Panc1 (cell line): ENCODE measurements at regions not wholly inside any gene's neighbourhood (a gene's known extent, or its start where the extent isn't known, plus 50 kb on each side); places are given as distances from the start of the nearest gene placed in this dataset.
"Not testable (repeated sequence)": the region's sequence is repeated elsewhere in the genome, so short reads cannot be mapped to it uniquely, and the experiment has no call there.

Experiments
- ATAC-seq: fragments of 200-7000 bp; cut with Tn5 transposase; 2 replicates; pipeline ENCODE4 v1.9.1; 2020; ENCODE audit warnings: mild to moderate bottlenecking, moderate library complexity
- BruUV-seq: library from RNA; stranded (reverse); fragments of 400-500 nt; replicated peaks from 2 replicates; lab custom pipeline; 2021; lab: Mats Ljungman, UMichigan
- CTCF ChIA-PET: fragments of 300-600 bp; sonication (Branson Sonifier 250); formaldehyde crosslinking; loops from one replicate; lab custom pipeline; 2022; ENCODE audit warnings: antibody characterized with exemption; lab: Charles Lee
- POLR2A ChIA-PET: fragments of 300-600 bp; sonication (Branson Sonifier 250); formaldehyde crosslinking; loops from one replicate; lab custom pipeline; 2022; ENCODE audit warnings: antibody characterized with exemption; lab: Charles Lee
- DNase-seq: peaks from one replicate; pipeline ENCODE4 v3.0.0-alpha.2; 2010; ENCODE audit warnings: low read depth, low spot score
- H3K27ac ChIP-seq: 2 replicates; pipeline ENCODE4 v1.5.1; 2011; ENCODE audit warnings: mild to moderate bottlenecking, low read length, inconsistent platforms
- H3K27me3 ChIP-seq: fragments of 200-500 bp; sonication (Bioruptor generic); 2 replicates; pipeline ENCODE4 v1.6.0; 2014; ENCODE audit warnings: low read length, inconsistent platforms; ENCODE audit not compliant: control insufficient read depth, insufficient read depth
- H3K36me3 ChIP-seq: fragments of 200-500 bp; sonication (Bioruptor generic); 2 replicates; pipeline ENCODE4 v1.5.1; 2014; ENCODE audit warnings: inconsistent platforms, mild to moderate bottlenecking, low read length, moderate library complexity; ENCODE audit not compliant: control insufficient read depth, insufficient read depth
- H3K4me1 ChIP-seq: 2 replicates; pipeline ENCODE4 v1.5.1; 2011; ENCODE audit warnings: inconsistent platforms, mild to moderate bottlenecking, low read length, moderate library complexity; ENCODE audit not compliant: control insufficient read depth, insufficient read depth
- H3K4me3 ChIP-seq, 2 experiments: 2 replicates each; pipeline ENCODE4 v1.5.1; 2011 to 2012; ENCODE audit warnings: low read depth in 2 of 2, low read length in 2 of 2, mild to moderate bottlenecking in 2 of 2, inconsistent platforms in 1 of 2, moderate library complexity in 1 of 2
- H3K9me3 ChIP-seq: fragments of 200-500 bp; sonication (Bioruptor generic); 2 replicates; pipeline ENCODE4 v1.5.1; 2014; ENCODE audit warnings: low read depth, mild to moderate bottlenecking, inconsistent platforms, low read length, moderate library complexity; ENCODE audit not compliant: control insufficient read depth, insufficient read depth
- CTCF ChIP-seq: fragments of 450-650 bp; IDR thresholded peaks from 2 replicates; pipeline ENCODE4 v1.5.1; 2017; ENCODE audit warnings: mild to moderate bottlenecking
- POLR2AphosphoS5 ChIP-seq: IDR thresholded peaks from 2 replicates; pipeline ENCODE4 v1.6.1; 2012; ENCODE audit warnings: mild to moderate bottlenecking, low read depth, low read length, moderate library complexity
- REST ChIP-seq, 2 experiments: IDR thresholded peaks; 2 replicates each; pipeline ENCODE4 v1.6.1; 2011 to 2012; ENCODE audit warnings: low read depth in 2 of 2, control low read depth in 1 of 2, low read length in 1 of 2, mild to moderate bottlenecking in 1 of 2, moderate library complexity in 1 of 2; ENCODE audit not compliant: insufficient read depth in 1 of 2
- SIN3A ChIP-seq: IDR thresholded peaks from 2 replicates; pipeline ENCODE4 v1.6.1; 2012; ENCODE audit warnings: low read depth, mild to moderate bottlenecking, low read length, moderate library complexity, borderline replicate concordance; ENCODE audit not compliant: insufficient read depth
- TCF7L2 ChIP-seq: IDR thresholded peaks from 2 replicates; pipeline ENCODE4 v1.6.1; 2011; ENCODE audit warnings: mild to moderate bottlenecking, low read depth, low read length, inconsistent platforms
- in situ Hi-C: cut with HindIII; loops from 2 replicates; pipeline ENCODE4 v1.10.0; 2016; ENCODE audit warnings: low sequenced_read_pairs, low pct_unique_long_range_greater_than_20kb
- intact Hi-C: fragments of 100-400 bp; cut with micrococcal nuclease; formaldehyde crosslinking; loops from one replicate; pipeline ENCODE4 v1.10.0; 2022; ENCODE audit not compliant: unreplicated experiment

- DNase-seq (no peak), ATAC-seq (no peak)
- no peaks in the 10 kb centered on the region for H3K27me3 ChIP-seq
- TF ChIP-seq SIN3A (no peak), POLR2AphosphoS5 (no peak), TCF7L2 (no peak), CTCF (no peak), REST (IDR thresholded peaks at IDR 0.05; ENCODE audit: insufficient read depth in 1 of 2, low read depth in 2 of 2, low read length in 1 of 2) (no peak)
- CTCF ChIA-PET: interaction anchor here (0.5 kb wide), 1 partner anchor 48 kb away, joined by 3 read pairs; no protein-coding TSS in a partner anchor
- H3K36me3 ChIP-seq: no peaks in the 10 kb centered on the region
- no TSS peak for BruUV-seq
- H3K27ac ChIP-seq: no peak overlapping the region
- no peaks in the 10 kb centered on the region for H3K4me1 ChIP-seq
- in situ Hi-C loops (no loop called here), intact Hi-C loops (no loop called here)
- POLR2A ChIA-PET: no interaction called here
- H3K9me3 ChIP-seq: no peaks in the 10 kb centered on the region
- H3K4me3 ChIP-seq: no peak overlapping the region
Measured at GRCh38 chr2:234898534-234899053, 53.2 kb upstream of the SH3BP4 start.

GRCh38 chr2:234888442-234888841, 63.4 kb upstream of the SH3BP4 start:
- H3K27me3 ChIP-seq, CTCF ChIA-PET, H3K36me3 ChIP-seq, H3K27ac ChIP-seq, H3K4me1 ChIP-seq, DNase-seq, BruUV-seq, H3K9me3 ChIP-seq, H3K4me3 ChIP-seq, ATAC-seq, POLR2A ChIA-PET: not testable (repeated sequence)
- in situ Hi-C loops (loop anchor here (10.0 kb wide), 1 partner anchor 206 kb away; no protein-coding TSS in a partner anchor), intact Hi-C loops (loop anchor here (10.0 kb wide), 1 partner anchor 334 kb away; no protein-coding TSS in a partner anchor)

GRCh38 chr2:234887195-234887594, 64.6 kb upstream of the SH3BP4 start:
- no peak for DNase-seq
- H3K36me3 ChIP-seq: no peaks in the 10 kb centered on the region
- H3K4me3 ChIP-seq: no peak overlapping the region
- peak overlapping the region; percentile 39; the same call in 1 of the 2 replicates for H3K27ac ChIP-seq
- H3K4me1 ChIP-seq: peaks cover 8% of the 10 kb centered on the region; the same call in 1 of the 2 replicates
- H3K9me3 ChIP-seq: no peaks in the 10 kb centered on the region
- no peak for ATAC-seq
- no peak for TF ChIP-seq REST (IDR thresholded peaks at IDR 0.05; ENCODE audit: insufficient read depth in 1 of 2, low read depth in 2 of 2, low read length in 1 of 2)
- TF ChIP-seq POLR2AphosphoS5: no peak
- no peak for TF ChIP-seq SIN3A
- no peak for TF ChIP-seq TCF7L2
- TF ChIP-seq CTCF: no peak
- ChIA-PET POLR2A (no interaction called here), CTCF (no interaction called here)
- H3K27me3 ChIP-seq: no peaks in the 10 kb centered on the region
- intact Hi-C loops: loop anchor here (10.0 kb wide), 1 partner anchor 332 kb away; no protein-coding TSS in a partner anchor
- BruUV-seq: no TSS peak
- in situ Hi-C loops: loop anchor here (10.0 kb wide), 1 partner anchor 208 kb away; no protein-coding TSS in a partner anchor
